CD14-positive monocyte (primary cell): ENCODE measurements at regions not wholly inside any gene's neighbourhood (a gene's known extent, or its start where the extent isn't known, plus 50 kb on each side); places are given as distances from the start of the nearest gene placed in this dataset.

Experiments used
- DNase-seq, 3 donors: peaks; one replicate each; pipeline ENCODE4 v3.0.0-alpha.2; 2011 to 2022
- H2AFZ ChIP-seq: 2 replicates; pipeline ENCODE4 v1.6.0; 2012; ENCODE audit warnings: mild to moderate bottlenecking, low read depth, low read length, inconsistent platforms; ENCODE audit not compliant: insufficient read depth, poor library complexity, severe bottlenecking
- H3K27ac ChIP-seq, 2 donors: 1 replicate in 1 of 2; 2 replicates in 1 of 2; pipeline ENCODE4 v1.5.1; 2012 to 2013; ENCODE audit warnings: low read length in 2 of 2, control low read depth in 1 of 2, inconsistent platforms in 1 of 2, low read depth in 1 of 2, mild to moderate bottlenecking in 1 of 2
- H3K27me3 ChIP-seq, 2 donors: one replicate each; pipeline versions ENCODE4 v1.6.0 to v1.6.1; 2011 to 2013; ENCODE audit warnings: low read length in 2 of 2; ENCODE audit not compliant: control insufficient read depth in 2 of 2, insufficient read depth in 2 of 2
- H3K36me3 ChIP-seq, 2 donors: replicated peaks in 1 of 2; 1 replicate in 1 of 2; 2 replicates in 1 of 2; pipeline versions ENCODE4 v1.5.1 to v1.6.1; 2012 to 2013; ENCODE audit warnings: low read length in 2 of 2, control low read depth in 1 of 2, inconsistent platforms in 1 of 2, mild to moderate bottlenecking in 1 of 2; ENCODE audit not compliant: insufficient read depth in 2 of 2, control insufficient read depth in 1 of 2
- H3K4me1 ChIP-seq, 2 donors: 1 replicate in 1 of 2; 2 replicates in 1 of 2; pipeline versions ENCODE4 v1.5.1 to v1.6.1; 2012 to 2013; ENCODE audit warnings: low read length in 2 of 2, control low read depth in 1 of 2, inconsistent platforms in 1 of 2, mild to moderate bottlenecking in 1 of 2, moderate library complexity in 1 of 2; ENCODE audit not compliant: insufficient read depth in 2 of 2, control insufficient read depth in 1 of 2
- H3K4me2 ChIP-seq: replicated peaks from 2 replicates; pipeline ENCODE3; 2012; ENCODE audit warnings: low read length, moderate library complexity, mild to moderate bottlenecking; ENCODE audit not compliant: poor library complexity, severe bottlenecking; ENCODE audit errors: extremely low read depth
- H3K4me3 ChIP-seq, 3 experiments: fragments of 200-600 bp in 1 of 3; sonication (generic) in 1 of 3; replicated peaks in 1 of 3; 1 replicate in 2 of 3; 2 replicates in 1 of 3; pipeline ENCODE4 v1.5.1; 2011 to 2013; ENCODE audit warnings: low read length in 3 of 3, mild to moderate bottlenecking in 3 of 3, control low read depth in 2 of 3, low read depth in 2 of 3, inconsistent platforms in 1 of 3, moderate library complexity in 1 of 3
- H3K79me2 ChIP-seq: 2 replicates; pipeline ENCODE4 v1.6.0; 2012; ENCODE audit warnings: mild to moderate bottlenecking, control low read depth, inconsistent platforms, low read length, moderate library complexity; ENCODE audit not compliant: insufficient read depth
- H3K9ac ChIP-seq: 2 replicates; pipeline ENCODE4 v1.6.0; 2017; ENCODE audit warnings: low read length, mild to moderate bottlenecking; ENCODE audit not compliant: insufficient read depth, poor library complexity, severe bottlenecking
- H3K9me3 ChIP-seq, 2 donors: replicated peaks in 1 of 2; 1 replicate in 1 of 2; 2 replicates in 1 of 2; pipeline versions ENCODE4 v1.5.1 to v1.6.1; 2012 to 2013; ENCODE audit warnings: low read length in 2 of 2, control low read depth in 1 of 2; ENCODE audit not compliant: control insufficient read depth in 1 of 2, insufficient read depth in 1 of 2
- H4K20me1 ChIP-seq: 2 replicates; pipeline ENCODE4 v1.6.0; 2012; ENCODE audit warnings: mild to moderate bottlenecking, low read length, control low read depth, moderate library complexity; ENCODE audit not compliant: insufficient read depth
- H3K27ac Mint-ChIP-seq, 7 donors: one replicate each; pipeline ENCODE4 v1.8.0; 2020; ENCODE audit warnings: mild to moderate bottlenecking in 7 of 7, mixed read lengths in 7 of 7, moderate library complexity in 6 of 7, inconsistent platforms in 2 of 7
- H3K27me3 Mint-ChIP-seq, 3 donors: one replicate each; pipeline ENCODE4 v1.8.0; 2021 to 2022; ENCODE audit warnings: low read depth in 3 of 3, mild to moderate bottlenecking in 3 of 3, mixed read lengths in 3 of 3, moderate library complexity in 3 of 3, inconsistent platforms in 1 of 3
- H3K36me3 Mint-ChIP-seq, 2 donors: one replicate each; pipeline ENCODE4 v1.8.0; 2020; ENCODE audit warnings: mixed read lengths in 2 of 2, inconsistent platforms in 1 of 2, mild to moderate bottlenecking in 1 of 2
- H3K4me1 Mint-ChIP-seq: one replicate; pipeline ENCODE4 v1.8.0; 2020; ENCODE audit warnings: mild to moderate bottlenecking, mixed read lengths
- H3K4me3 Mint-ChIP-seq, 2 donors: one replicate each; pipeline ENCODE4 v1.8.0; 2020; ENCODE audit warnings: mild to moderate bottlenecking in 2 of 2, mixed read lengths in 2 of 2, moderate library complexity in 1 of 2
- H3K9me3 Mint-ChIP-seq, 7 donors: one replicate each; pipeline ENCODE4 v1.8.0; 2020 to 2022; ENCODE audit warnings: mixed read lengths in 7 of 7, mild to moderate bottlenecking in 6 of 7, moderate library complexity in 6 of 7, inconsistent platforms in 2 of 7
- CTCF ChIP-seq: fragments of 200-600 bp; IDR thresholded peaks from one replicate; pipeline ENCODE4 v1.8.0; 2022; ENCODE audit warnings: antibody characterized with exemption, mild to moderate bottlenecking
- WGBS: methylation state at CpG from one replicate; pipeline ENCODE4 v1.1.5; 2013; ENCODE audit warnings: missing lambda C conversion rate; ENCODE audit not compliant: insufficient coverage; 5-methylcytosine and 5-hydroxymethylcytosine counted together
- intact Hi-C, 2 donors: fragments of 100-400 bp; cut with micrococcal nuclease; formaldehyde crosslinking; loops; one replicate each; pipeline versions ENCODE4 v1.15.0 to v1.15.1; 2023

DNA sequence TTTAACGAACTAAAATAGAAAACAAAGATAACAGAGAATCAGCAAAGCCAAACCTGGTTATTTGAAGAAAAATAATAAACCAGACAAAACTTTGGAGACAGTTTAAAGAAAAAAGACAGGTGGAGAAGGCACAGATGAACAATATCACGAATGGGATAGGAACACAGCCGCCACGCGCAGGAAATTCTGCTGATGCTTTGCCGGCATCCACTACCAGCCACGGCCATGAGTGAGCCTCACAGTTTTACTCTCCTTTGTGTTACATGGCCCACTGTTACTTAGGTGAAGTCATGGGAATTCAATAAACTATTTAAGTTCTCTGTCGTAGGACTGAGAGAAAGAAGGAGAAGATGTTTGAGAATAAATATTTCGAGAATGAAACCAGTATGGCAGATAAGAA, 503.4 kb downstream of the TTLL7 start:
- Histone ChIP-seq H3K36me3 (no peaks in the 10 kb centered on the region), H3K9ac (no peak overlapping the region), H2AFZ (no peak overlapping the region), H3K4me1 (no peaks in the 10 kb centered on the region), H3K4me2 (no peak overlapping the region), H4K20me1 (no peaks in the 10 kb centered on the region), H3K79me2 (no peaks in the 10 kb centered on the region), H3K27me3 (no peaks in the 10 kb centered on the region), H3K27ac (no peak overlapping the region), H3K4me3 (no peak overlapping the region), H3K9me3 (no peaks in the 10 kb centered on the region)
- WGBS = 88% methylated on average over 4 of the region's 9 CpGs
- H3K4me3 Mint-ChIP-seq = no peak overlapping the region
- intact Hi-C loops = no loop called here
- H3K27me3 Mint-ChIP-seq = peaks cover 0 to 2% (median 0%) of the 10 kb centered on the region in 3 donors
- H3K4me1 Mint-ChIP-seq = no peaks in the 10 kb centered on the region
- no peak for DNase-seq
- no peak for TF ChIP-seq CTCF
- H3K9me3 Mint-ChIP-seq = peaks cover 0 to 4% (median 1%) of the 10 kb centered on the region in 7 donors
- H3K27ac Mint-ChIP-seq = no peak overlapping the region
- H3K36me3 Mint-ChIP-seq = no peaks in the 10 kb centered on the region

DNA sequence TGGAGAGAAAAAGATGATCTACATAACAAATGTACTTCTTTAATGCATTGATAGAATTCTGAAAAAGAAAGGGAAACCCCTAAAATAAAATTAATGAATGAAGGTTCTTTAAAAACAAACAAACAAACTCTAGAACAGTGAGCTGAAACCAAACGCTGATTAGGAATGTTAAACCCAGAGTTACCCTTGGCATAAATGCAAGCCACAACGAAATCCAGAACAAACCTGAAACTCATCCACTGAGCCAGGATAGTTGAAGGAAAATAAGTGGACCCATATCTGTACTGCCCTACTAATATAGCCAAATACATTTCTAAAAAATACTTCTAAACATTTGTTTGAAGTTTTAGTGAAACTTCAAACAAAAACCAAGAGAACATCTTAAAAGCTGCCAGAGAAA, 505.3 kb downstream of the TTLL7 start:
- Histone ChIP-seq H3K27ac (no peak overlapping the region), H3K36me3 (no peaks in the 10 kb centered on the region), H3K4me3 (no peak overlapping the region), H3K4me1 (no peaks in the 10 kb centered on the region), H4K20me1 (no peaks in the 10 kb centered on the region), H2AFZ (no peak overlapping the region), H3K27me3 (no peaks in the 10 kb centered on the region), H3K79me2 (no peaks in the 10 kb centered on the region), H3K9ac (no peak overlapping the region), H3K9me3 (no peaks in the 10 kb centered on the region), H3K4me2 (no peak overlapping the region)
- no CpG with 5 or more reads among the region's 2 CpGs for WGBS
- DNase-seq = no peak
- Mint-ChIP-seq H3K27ac (no peak overlapping the region), H3K27me3 (peaks cover 0 to 2% (median 0%) of the 10 kb centered on the region in 3 donors), H3K4me3 (no peak overlapping the region), H3K9me3 (peaks cover 0 to 2% (median 0%) of the 10 kb centered on the region in 7 donors), H3K36me3 (no peaks in the 10 kb centered on the region), H3K4me1 (no peaks in the 10 kb centered on the region)
- TF ChIP-seq CTCF = no peak
- intact Hi-C loops = no loop called here
